Astrocyte of the cerebellum (primary cell): ENCODE measurements at regions not wholly inside any gene's neighbourhood (a gene's known extent, or its start where the extent isn't known, plus 50 kb on each side); places are given as distances from the start of the nearest gene placed in this dataset.
"Not testable (repeated sequence)": the region's sequence is repeated elsewhere in the genome, so short reads cannot be mapped to it uniquely, and the experiment has no call there.

ENCODE experiments used
- DNase-seq: peaks from one replicate; pipeline ENCODE4 v3.0.0-alpha.2; 2011; ENCODE audit warnings: low read depth
- H3K4me3 ChIP-seq: 2 replicates; pipeline ENCODE4 v1.5.1; 2011; ENCODE audit warnings: mild to moderate bottlenecking, low read depth, low read length, moderate library complexity
- in situ Hi-C: cut with HindIII; loops from 2 replicates; pipeline ENCODE4 v1.10.0; 2017; ENCODE audit warnings: low sequenced_read_pairs
- TF ChIP-seq, protein P1 (sequence below): IDR thresholded peaks from 2 replicates; pipeline ENCODE4 v1.5.1; 2012; ENCODE audit warnings: low read length, low read depth, moderate library complexity, mild to moderate bottlenecking; ENCODE audit errors: missing control alignments

DNA sequence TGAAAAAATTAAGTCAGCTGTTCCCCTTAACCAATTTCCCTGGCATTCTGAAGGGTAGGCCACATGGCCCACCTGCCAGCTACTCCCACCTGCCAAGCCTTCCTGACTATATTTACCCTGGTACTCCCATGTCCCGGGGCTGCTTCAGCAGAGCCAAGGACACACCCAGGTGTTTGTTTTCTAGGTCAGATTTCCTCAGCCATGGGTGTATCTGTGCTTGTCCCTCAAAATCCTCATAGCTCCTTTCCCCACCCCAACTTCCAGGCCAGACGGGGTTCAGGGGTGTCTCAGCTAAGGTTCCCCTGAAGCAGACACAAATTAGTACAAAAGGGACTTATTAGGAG lies 139.4 kb upstream of the CDYL start:
- in situ Hi-C loops = no loop called here
- TF ChIP-seq, protein P1, sequence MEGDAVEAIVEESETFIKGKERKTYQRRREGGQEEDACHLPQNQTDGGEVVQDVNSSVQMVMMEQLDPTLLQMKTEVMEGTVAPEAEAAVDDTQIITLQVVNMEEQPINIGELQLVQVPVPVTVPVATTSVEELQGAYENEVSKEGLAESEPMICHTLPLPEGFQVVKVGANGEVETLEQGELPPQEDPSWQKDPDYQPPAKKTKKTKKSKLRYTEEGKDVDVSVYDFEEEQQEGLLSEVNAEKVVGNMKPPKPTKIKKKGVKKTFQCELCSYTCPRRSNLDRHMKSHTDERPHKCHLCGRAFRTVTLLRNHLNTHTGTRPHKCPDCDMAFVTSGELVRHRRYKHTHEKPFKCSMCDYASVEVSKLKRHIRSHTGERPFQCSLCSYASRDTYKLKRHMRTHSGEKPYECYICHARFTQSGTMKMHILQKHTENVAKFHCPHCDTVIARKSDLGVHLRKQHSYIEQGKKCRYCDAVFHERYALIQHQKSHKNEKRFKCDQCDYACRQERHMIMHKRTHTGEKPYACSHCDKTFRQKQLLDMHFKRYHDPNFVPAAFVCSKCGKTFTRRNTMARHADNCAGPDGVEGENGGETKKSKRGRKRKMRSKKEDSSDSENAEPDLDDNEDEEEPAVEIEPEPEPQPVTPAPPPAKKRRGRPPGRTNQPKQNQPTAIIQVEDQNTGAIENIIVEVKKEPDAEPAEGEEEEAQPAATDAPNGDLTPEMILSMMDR = no peak
- H3K4me3 ChIP-seq = no peak overlapping the region
- DNase-seq = no peak

DNA sequence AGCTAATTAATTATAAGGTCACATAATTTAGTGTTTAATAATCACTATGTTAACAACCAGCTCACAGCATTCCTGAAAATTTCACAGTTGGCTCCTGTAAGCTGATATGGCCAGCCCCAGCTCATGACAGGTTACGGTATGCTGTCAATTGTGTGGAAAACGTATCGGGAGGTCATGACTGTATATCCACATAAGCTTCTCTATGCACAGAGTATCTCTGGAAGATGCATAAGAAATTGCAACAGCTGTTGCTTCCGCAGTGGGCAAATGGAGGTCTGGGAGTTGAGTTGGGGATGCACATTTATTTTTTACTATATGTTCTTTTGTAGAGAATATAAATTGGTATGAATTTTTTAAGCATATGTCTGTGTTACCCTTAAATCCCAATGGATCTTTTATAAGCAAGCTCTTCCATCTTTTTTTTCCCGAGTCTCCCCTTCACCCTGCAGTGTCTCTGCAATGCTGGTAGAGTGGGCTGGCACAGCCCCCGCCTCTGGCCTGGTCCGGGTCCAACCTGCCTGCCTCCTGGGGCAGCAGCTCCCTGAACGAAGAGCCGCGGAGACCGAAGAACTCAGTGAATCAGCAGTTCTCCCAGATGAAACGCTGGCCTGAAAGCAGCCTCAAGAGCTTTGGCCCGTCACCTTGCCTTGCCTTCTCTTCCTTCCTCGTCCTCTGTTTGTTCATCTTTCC lies 139.9 kb upstream of the CDYL start:
- no peak for DNase-seq
- TF ChIP-seq, protein P1 = no peak
- no peak overlapping the region for H3K4me3 ChIP-seq
- in situ Hi-C loops = no loop called here

DNA sequence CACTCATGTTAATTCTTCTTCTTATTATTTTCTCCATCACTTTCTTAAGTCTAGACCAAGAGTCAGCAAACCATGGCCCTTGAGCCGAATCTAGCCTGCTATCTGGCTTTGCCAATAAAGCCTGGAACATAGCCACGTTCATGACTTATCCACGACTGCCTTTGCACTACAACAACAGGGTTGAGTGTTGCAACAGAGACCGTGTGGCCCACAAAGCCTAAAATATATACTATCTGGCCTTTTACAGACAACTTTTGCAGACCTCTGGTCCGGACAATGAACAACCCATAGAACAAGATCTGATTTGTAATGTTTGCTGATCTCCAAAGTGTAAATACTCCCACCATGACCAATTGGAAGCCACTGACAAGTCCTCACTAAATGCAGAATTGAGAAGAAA lies 140.5 kb upstream of the CDYL start:
- in situ Hi-C loops = no loop called here
- TF ChIP-seq, protein P1 = no peak
- H3K4me3 ChIP-seq = no peak overlapping the region
- no peak for DNase-seq

DNA sequence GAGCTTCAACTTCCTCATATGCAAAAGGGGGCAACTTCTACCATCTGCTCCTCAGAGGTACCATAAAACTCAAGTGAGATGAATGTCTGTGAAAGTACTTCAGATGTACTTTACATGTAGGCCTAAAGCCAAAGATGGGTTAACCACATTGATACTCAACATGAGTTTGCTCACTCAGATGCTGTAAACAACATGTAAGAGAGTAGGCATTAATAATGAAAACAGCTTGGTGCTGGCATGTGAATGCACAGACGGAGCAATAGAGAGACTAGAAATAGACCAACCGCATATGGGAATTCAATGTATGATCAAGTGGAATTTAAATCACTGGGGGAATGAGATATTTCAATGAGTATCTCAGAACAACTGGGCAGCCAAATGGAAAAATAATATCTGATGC lies 143.8 kb upstream of the CDYL start:
- TF ChIP-seq, protein P1 = no peak
- H3K4me3 ChIP-seq = no peak overlapping the region
- in situ Hi-C loops = no loop called here
- DNase-seq = no peak

DNA sequence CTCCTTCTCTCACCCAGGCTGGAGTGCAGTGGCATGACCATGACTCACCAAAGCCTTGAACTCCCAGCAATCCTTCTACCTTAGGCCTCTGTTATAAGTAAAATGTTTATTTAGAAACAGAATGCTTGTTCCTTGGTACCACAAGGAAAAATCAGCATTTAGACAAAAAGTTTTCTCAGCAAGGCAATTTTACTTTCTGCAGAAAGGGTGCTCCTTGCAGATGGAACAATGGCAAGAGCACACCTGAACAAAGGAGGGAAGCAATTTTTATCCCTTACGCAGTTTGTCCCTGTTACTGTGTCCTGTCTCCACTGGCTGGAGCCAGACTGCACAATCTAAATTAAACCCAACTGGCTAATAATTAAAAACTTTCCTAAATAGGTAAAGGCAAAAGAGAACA lies 146.4 kb upstream of the CDYL start:
- DNase-seq, in situ Hi-C loops, H3K4me3 ChIP-seq: not testable (repeated sequence)

DNA sequence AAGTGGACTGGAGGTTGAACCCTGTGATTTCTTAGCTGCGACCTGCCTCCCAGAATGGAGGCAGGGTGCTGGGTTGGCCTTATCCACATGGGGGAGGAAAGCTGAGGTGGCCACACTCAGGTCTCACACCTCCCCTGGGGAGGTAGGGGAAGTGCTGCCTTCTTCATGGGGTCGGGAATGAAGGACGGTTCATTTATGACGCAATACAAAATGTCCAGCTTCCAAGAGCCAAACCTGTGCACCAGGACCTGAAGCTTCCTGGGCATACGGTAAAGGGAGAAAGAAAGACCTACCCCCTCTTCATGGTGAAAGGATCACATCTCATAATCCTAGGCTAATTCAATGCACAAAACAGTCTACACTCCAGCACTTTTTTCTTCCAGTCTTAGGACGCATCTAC lies 150.6 kb upstream of the CDYL start:
- H3K4me3 ChIP-seq = no peak overlapping the region
- TF ChIP-seq, protein P1 = no peak
- in situ Hi-C loops = no loop called here
- DNase-seq = no peak

DNA sequence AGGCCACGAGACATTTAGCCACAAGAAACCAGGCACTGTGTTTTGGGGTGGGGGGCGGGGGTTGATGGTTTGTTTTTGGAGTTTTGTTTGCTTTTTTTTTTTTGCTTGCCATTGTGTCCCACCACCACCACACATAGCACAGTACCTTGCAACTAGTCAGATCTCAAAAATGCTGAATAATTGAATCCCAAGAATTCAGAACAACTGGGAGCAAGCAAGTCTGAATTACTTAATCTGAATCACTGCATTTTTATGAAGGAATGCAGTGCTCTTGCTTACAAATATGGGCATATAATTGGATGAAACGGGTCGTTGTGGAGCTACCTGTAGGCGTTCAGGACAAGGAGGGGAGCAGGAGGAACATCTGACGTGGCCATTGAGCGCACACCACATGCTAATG lies 151.5 kb upstream of the CDYL start:
- H3K4me3 ChIP-seq = no peak overlapping the region
- TF ChIP-seq, protein P1 = no peak
- in situ Hi-C loops = no loop called here
- no peak for DNase-seq
